Endothelial cell of umbilical vein (primary cell): ENCODE measurements at regions not wholly inside any gene's neighbourhood (a gene's known extent, or its start where the extent isn't known, plus 50 kb on each side); places are given as distances from the start of the nearest gene placed in this dataset.

ENCODE experiments used
- BruUV-seq: library from RNA; stranded (reverse); fragments of 400-500 nt; replicated peaks from 2 replicates; lab custom pipeline; 2021; lab: Mats Ljungman, UMichigan
- CTCF ChIA-PET: fragments of 300-600, 350-600 bp; sonication (Branson Sonifier 250); formaldehyde crosslinking; loops from one replicate; lab custom pipeline; 2021; ENCODE audit warnings: antibody characterized with exemption, inconsistent platforms; lab: Charles Lee
- POLR2A ChIA-PET: fragments of 300-600, 350-600 bp; sonication (Branson Sonifier 250); formaldehyde crosslinking; loops from one replicate; lab custom pipeline; 2021; ENCODE audit warnings: antibody characterized with exemption, inconsistent platforms; lab: Charles Lee
- DNase-seq: peaks from one replicate; pipeline ENCODE4 v3.0.0-alpha.2; 2011; ENCODE audit warnings: low read depth, low spot score
- FAIRE-seq: peaks from 2 replicates; lab custom pipeline; 2011; peaks lifted over from hg19 to GRCh38; lab: Jason Lieb, UNC
- H2AFZ ChIP-seq: 2 replicates; pipeline ENCODE4 v1.6.0; 2012; ENCODE audit warnings: low read depth, low read length, control low read depth, inconsistent platforms
- H3K27ac ChIP-seq: 2 replicates; pipeline ENCODE4 v1.5.1; 2011; ENCODE audit warnings: low read depth, mild to moderate bottlenecking, control low read depth, low read length, moderate library complexity; ENCODE audit not compliant: insufficient read depth
- H3K27me3 ChIP-seq, 2 experiments: 2 replicates each; pipeline versions ENCODE4 v1.6.0 to v1.6.1; 2011; ENCODE audit warnings: low read length in 2 of 2, mixed read lengths in 1 of 2; ENCODE audit not compliant: control insufficient read depth in 2 of 2, insufficient read depth in 2 of 2
- H3K36me3 ChIP-seq, 2 experiments: 2 replicates in 1 of 2; 3 replicates in 1 of 2; pipeline ENCODE4 v1.5.1; 2011; ENCODE audit warnings: low read length in 2 of 2, mild to moderate bottlenecking in 1 of 2, moderate library complexity in 1 of 2; ENCODE audit not compliant: control insufficient read depth in 2 of 2, insufficient read depth in 2 of 2; ENCODE audit errors: extremely low read depth in 1 of 2
- H3K4me1 ChIP-seq: 3 replicates; pipeline ENCODE4 v1.5.1; 2011; ENCODE audit warnings: mild to moderate bottlenecking, low read length; ENCODE audit not compliant: control insufficient read depth, insufficient read depth; ENCODE audit errors: extremely low read depth
- H3K4me2 ChIP-seq: 2 replicates; pipeline ENCODE4 v1.6.1; 2011; ENCODE audit warnings: low read length, control low read depth, mixed read lengths; ENCODE audit not compliant: insufficient read depth
- H3K4me3 ChIP-seq, 3 experiments: fragments of 200-600 bp in 1 of 3; sonication (generic), shearing (Covaris generic) in 1 of 3; replicated peaks in 1 of 3; 2 replicates each; pipeline ENCODE4 v1.5.1; 2011 to 2016; ENCODE audit warnings: control low read depth in 3 of 3, low read length in 3 of 3, mild to moderate bottlenecking in 2 of 3, inconsistent platforms in 1 of 3, low read depth in 1 of 3, moderate library complexity in 1 of 3; ENCODE audit not compliant: insufficient read depth in 1 of 3
- H3K79me2 ChIP-seq: 2 replicates; pipeline ENCODE4 v1.6.0; 2012; ENCODE audit warnings: low read length, inconsistent platforms; ENCODE audit not compliant: control insufficient read depth, insufficient read depth
- H3K9ac ChIP-seq: replicated peaks from 2 replicates; pipeline ENCODE3; 2011; ENCODE audit warnings: low read length, control low read depth; ENCODE audit not compliant: insufficient read depth; ENCODE audit errors: extremely low read depth
- H3K9me1 ChIP-seq: replicated peaks from 3 replicates; pipeline ENCODE4 v1.6.0; 2011; ENCODE audit warnings: mild to moderate bottlenecking, low read length; ENCODE audit not compliant: control insufficient read depth, insufficient read depth; ENCODE audit errors: extremely low read depth
- H3K9me3 ChIP-seq: replicated peaks from 2 replicates; pipeline ENCODE4 v1.5.1; 2012; ENCODE audit warnings: low read length, inconsistent platforms; ENCODE audit not compliant: control insufficient read depth, insufficient read depth
- H4K20me1 ChIP-seq: replicated peaks from 2 replicates; pipeline ENCODE3; 2011; ENCODE audit warnings: mild to moderate bottlenecking, low read length; ENCODE audit not compliant: control insufficient read depth, insufficient read depth; ENCODE audit errors: extremely low read depth
- EZH2 ChIP-seq: IDR thresholded peaks from 2 replicates; pipeline ENCODE4 v1.6.1; 2012; ENCODE audit warnings: borderline replicate concordance, low read depth, mild to moderate bottlenecking, moderate library complexity, low read length, inconsistent platforms; ENCODE audit not compliant: severe bottlenecking
- FOS ChIP-seq: IDR thresholded peaks from 2 replicates; pipeline ENCODE4 v1.6.1; 2011; ENCODE audit warnings: mild to moderate bottlenecking, low read length, moderate library complexity, borderline replicate concordance; ENCODE audit not compliant: insufficient read depth
- GATA2 ChIP-seq: IDR thresholded peaks from 2 replicates; pipeline ENCODE4 v1.7.0; 2011; ENCODE audit warnings: low read depth, mild to moderate bottlenecking, moderate library complexity, mixed read lengths, low read length; ENCODE audit not compliant: insufficient read length, insufficient read depth
- JUN ChIP-seq: IDR thresholded peaks from 2 replicates; pipeline ENCODE4 v1.6.1; 2011; ENCODE audit warnings: borderline replicate concordance, low read depth; ENCODE audit not compliant: insufficient read length, insufficient read depth
- MYC ChIP-seq: IDR thresholded peaks from one replicate; pipeline ENCODE4 v1.6.1; 2011; ENCODE audit warnings: mild to moderate bottlenecking, low read depth, low read length
- POLR2A ChIP-seq: IDR thresholded peaks from 2 replicates; pipeline ENCODE4 v1.6.1; 2012; ENCODE audit warnings: low read depth, mild to moderate bottlenecking, control low read depth, low read length
- dilution Hi-C: fragments of 300-500 bp; cut with MboI; formaldehyde crosslinking; loops from one replicate; pipeline ENCODE4 v1.15.0; 2019; ENCODE audit warnings: low sequenced_read_pairs; ENCODE audit not compliant: extremely low pct_ligation_motif_present
- intact Hi-C: fragments of 100-400 bp; cut with micrococcal nuclease; formaldehyde crosslinking; loops from one replicate; pipeline ENCODE4 v1.10.0; 2022
- TF ChIP-seq, protein P1 (sequence below): IDR thresholded peaks from 2 replicates; pipeline ENCODE4 v1.6.1; 2011; ENCODE audit not compliant: insufficient read depth, insufficient read length
- TF ChIP-seq, protein P2 (sequence below), 2 donors: IDR thresholded peaks; 1 replicate in 1 of 2; 2 replicates in 1 of 2; pipeline ENCODE4 v1.5.1; 2011; ENCODE audit warnings: low read length in 2 of 2, mild to moderate bottlenecking in 2 of 2, moderate library complexity in 2 of 2, control low read depth in 1 of 2, inconsistent platforms in 1 of 2, low read depth in 1 of 2; ENCODE audit not compliant: insufficient read depth in 1 of 2; ENCODE audit errors: extremely low read depth in 1 of 2

DNA sequence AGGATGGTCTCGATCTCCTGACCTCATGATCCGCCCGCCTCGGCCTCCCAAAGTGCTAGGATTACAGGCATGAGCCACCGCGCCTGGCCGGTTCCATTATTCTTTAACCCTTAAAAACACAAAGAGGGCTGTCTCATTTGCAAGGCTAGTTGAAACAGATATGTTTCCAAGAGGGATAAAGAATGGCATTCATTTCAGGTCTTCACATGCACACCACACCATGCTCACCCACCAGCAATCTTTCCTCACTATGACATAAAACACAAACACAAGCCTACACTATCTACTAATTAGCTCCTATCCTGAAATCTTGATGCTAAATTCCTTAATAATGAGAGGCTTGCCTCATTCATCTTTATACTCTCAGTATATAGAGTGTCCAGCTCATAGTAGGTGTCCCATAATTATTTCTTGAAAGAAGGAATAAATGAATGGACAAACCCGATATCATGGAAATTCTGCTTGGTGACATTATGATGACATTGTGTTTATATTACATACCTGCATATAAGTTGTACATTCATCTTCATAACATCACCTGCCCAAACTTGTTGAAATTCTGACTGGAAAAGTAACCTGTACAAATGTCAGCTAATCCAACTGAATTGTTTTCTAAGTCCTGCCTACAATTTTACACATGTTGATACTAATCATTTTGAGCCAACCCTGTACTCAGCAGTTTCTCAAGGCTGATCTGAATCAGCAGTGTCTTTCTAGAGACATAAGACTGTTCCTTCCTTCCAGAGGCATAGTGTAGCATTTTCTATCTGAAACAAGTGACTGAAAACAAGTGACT is 408.5 kb downstream of the KLHL13 start:
- H3K36me3 ChIP-seq = no peaks in the 10 kb centered on the region
- no peaks in the 10 kb centered on the region for H3K27me3 ChIP-seq
- FAIRE-seq (no peak), DNase-seq (no peak)
- BruUV-seq = no TSS peak
- no peak overlapping the region for H3K4me3 ChIP-seq
- TF ChIP-seq POLR2A (no peak), GATA2 (no peak), FOS (no peak), JUN (no peak), EZH2 (no peak), MYC (no peak)
- TF ChIP-seq, protein P1, sequence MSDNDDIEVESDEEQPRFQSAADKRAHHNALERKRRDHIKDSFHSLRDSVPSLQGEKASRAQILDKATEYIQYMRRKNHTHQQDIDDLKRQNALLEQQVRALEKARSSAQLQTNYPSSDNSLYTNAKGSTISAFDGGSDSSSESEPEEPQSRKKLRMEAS = no peak
- TF ChIP-seq, protein P2, sequence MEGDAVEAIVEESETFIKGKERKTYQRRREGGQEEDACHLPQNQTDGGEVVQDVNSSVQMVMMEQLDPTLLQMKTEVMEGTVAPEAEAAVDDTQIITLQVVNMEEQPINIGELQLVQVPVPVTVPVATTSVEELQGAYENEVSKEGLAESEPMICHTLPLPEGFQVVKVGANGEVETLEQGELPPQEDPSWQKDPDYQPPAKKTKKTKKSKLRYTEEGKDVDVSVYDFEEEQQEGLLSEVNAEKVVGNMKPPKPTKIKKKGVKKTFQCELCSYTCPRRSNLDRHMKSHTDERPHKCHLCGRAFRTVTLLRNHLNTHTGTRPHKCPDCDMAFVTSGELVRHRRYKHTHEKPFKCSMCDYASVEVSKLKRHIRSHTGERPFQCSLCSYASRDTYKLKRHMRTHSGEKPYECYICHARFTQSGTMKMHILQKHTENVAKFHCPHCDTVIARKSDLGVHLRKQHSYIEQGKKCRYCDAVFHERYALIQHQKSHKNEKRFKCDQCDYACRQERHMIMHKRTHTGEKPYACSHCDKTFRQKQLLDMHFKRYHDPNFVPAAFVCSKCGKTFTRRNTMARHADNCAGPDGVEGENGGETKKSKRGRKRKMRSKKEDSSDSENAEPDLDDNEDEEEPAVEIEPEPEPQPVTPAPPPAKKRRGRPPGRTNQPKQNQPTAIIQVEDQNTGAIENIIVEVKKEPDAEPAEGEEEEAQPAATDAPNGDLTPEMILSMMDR (IDR thresholded peaks at IDR 0.05; ENCODE audit: extremely low read depth in 1 of 2, insufficient read depth in 1 of 2, low read depth in 1 of 2, low read length in 2 of 2) = no peak
- H3K9me1 ChIP-seq = no peaks in the 10 kb centered on the region
- no peaks in the 10 kb centered on the region for H4K20me1 ChIP-seq
- no peak overlapping the region for H3K4me2 ChIP-seq
- no peaks in the 10 kb centered on the region for H3K4me1 ChIP-seq
- dilution Hi-C loops (no loop called here), intact Hi-C loops (no loop called here)
- CTCF ChIA-PET = no interaction called here
- no peak overlapping the region for H3K27ac ChIP-seq
- no peak overlapping the region for H2AFZ ChIP-seq
- H3K9ac ChIP-seq = no peak overlapping the region
- no peaks in the 10 kb centered on the region for H3K79me2 ChIP-seq
- no peaks in the 10 kb centered on the region for H3K9me3 ChIP-seq
- POLR2A ChIA-PET = no interaction called here
